ENCODE measurements at regions not wholly inside any gene's neighbourhood (a gene's known extent, or its start where the extent isn't known, plus 50 kb on each side); places are given as distances from the start of the nearest gene placed in this dataset.
"Not testable (repeated sequence)": the region's sequence is repeated elsewhere in the genome, so short reads cannot be mapped to it uniquely, and the experiment has no call there.

DNA sequence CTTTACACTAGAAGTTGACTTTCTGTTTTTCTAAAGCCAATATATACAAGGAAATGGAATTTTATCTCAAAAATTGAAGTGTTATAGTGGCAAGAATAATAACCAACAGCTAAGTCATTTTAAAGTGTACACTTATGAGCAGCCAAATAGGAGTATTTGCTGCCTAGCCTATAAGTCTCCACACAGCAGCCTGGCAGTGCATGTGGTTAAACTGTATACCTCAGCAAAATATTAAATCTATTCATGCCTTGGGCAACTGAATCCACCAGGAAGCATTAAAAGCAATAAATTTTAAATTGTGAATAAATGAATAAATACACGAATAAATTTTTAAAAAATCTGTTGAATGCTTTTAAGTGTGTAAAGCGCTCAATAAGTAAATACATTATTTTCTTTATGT lies 432.4 kb upstream of the RORB start:
- H3K27ac Mint-ChIP-seq = no peak overlapping the region
- TF ChIP-seq, protein P1, sequence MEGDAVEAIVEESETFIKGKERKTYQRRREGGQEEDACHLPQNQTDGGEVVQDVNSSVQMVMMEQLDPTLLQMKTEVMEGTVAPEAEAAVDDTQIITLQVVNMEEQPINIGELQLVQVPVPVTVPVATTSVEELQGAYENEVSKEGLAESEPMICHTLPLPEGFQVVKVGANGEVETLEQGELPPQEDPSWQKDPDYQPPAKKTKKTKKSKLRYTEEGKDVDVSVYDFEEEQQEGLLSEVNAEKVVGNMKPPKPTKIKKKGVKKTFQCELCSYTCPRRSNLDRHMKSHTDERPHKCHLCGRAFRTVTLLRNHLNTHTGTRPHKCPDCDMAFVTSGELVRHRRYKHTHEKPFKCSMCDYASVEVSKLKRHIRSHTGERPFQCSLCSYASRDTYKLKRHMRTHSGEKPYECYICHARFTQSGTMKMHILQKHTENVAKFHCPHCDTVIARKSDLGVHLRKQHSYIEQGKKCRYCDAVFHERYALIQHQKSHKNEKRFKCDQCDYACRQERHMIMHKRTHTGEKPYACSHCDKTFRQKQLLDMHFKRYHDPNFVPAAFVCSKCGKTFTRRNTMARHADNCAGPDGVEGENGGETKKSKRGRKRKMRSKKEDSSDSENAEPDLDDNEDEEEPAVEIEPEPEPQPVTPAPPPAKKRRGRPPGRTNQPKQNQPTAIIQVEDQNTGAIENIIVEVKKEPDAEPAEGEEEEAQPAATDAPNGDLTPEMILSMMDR (IDR thresholded peaks at IDR 0.05) = no peak
- H3K27me3 Mint-ChIP-seq (ENCODE audit: low read depth, poor library complexity) = no peaks in the 10 kb centered on the region
- H3K4me1 Mint-ChIP-seq = no peaks in the 10 kb centered on the region
- no peaks in the 10 kb centered on the region for H3K9me3 Mint-ChIP-seq
- H3K4me3 Mint-ChIP-seq = no peak overlapping the region
- no peak for DNase-seq
- no peaks in the 10 kb centered on the region for H3K36me3 Mint-ChIP-seq (ENCODE audit: low read depth)

DNA sequence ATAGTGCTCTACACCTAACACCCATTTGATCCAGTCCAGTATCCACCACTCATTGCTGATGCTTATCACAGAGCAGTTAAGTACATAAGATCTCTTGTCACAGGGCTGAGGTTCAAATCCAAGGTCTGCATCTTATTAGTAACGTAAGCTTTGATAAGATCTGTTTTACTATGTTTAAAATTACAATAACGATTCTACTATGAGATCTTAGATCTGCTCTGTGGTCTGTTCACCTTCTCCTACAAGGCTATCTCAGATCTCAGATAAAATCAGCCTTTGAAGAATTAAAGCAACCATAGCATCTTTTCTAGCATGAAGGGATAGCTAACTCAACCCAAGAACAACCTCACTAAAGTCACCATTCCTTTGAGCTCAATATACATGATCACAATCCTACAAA lies 431.0 kb upstream of the RORB start:
- no peaks in the 10 kb centered on the region for H3K36me3 Mint-ChIP-seq (ENCODE audit: low read depth)
- H3K4me3 Mint-ChIP-seq = no peak overlapping the region
- DNase-seq = no peak
- H3K27me3 Mint-ChIP-seq (ENCODE audit: low read depth, poor library complexity) = no peaks in the 10 kb centered on the region
- no peaks in the 10 kb centered on the region for H3K4me1 Mint-ChIP-seq
- TF ChIP-seq, protein P1 (IDR thresholded peaks at IDR 0.05) = no peak
- no peak overlapping the region for H3K27ac Mint-ChIP-seq
- H3K9me3 Mint-ChIP-seq = no peaks in the 10 kb centered on the region

DNA sequence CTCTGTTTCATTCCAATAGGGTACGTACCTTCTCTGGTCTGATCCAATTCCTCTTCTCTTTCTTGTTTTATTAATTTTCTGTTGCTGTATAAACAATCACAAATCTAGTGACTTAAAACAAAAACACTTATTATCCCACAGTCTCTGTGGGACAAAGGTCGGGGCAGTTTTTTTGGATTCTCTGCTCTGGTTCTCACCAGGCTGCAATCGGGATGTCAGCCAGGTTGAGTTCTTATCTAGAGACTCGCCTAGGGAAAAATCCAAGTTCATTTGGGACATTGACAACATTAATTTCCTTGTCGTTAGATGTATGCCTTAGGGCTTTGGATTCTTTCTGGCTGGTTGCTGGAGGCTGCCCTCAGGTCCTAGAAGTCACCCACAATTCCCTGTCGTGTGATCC lies 430.5 kb upstream of the RORB start:
- Mint-ChIP-seq H3K36me3 (ENCODE audit: low read depth) (no peaks in the 10 kb centered on the region), H3K27ac (no peak overlapping the region), H3K27me3 (ENCODE audit: low read depth, poor library complexity) (no peaks in the 10 kb centered on the region)

DNA sequence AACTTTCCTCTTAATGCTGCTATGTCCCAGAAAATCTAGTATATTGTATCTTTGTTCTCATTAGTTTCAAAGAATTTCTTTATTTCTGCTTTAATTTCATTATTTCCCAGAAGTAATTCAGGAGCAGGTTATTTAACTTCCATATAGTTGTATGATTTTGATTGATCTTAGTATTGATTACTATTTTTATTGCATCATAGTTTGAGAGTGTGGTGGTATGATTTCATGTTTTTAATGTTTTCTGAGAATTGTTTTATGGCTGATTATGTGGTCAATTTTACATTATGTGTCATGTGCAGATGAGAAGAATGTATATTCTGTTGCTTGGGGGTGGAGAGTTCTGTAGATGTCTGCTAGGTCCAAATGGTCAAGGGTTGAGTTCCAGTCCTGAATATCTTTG lies 425.6 kb upstream of the RORB start:
- Mint-ChIP-seq H3K27me3 (ENCODE audit: low read depth, poor library complexity) (no peaks in the 10 kb centered on the region), H3K27ac (no peak overlapping the region), H3K9me3 (peaks cover 24% of the 10 kb centered on the region), H3K4me1 (no peaks in the 10 kb centered on the region), H3K36me3 (ENCODE audit: low read depth) (no peaks in the 10 kb centered on the region), H3K4me3 (no peak overlapping the region)
- TF ChIP-seq, protein P1 (IDR thresholded peaks at IDR 0.05) = no peak
- DNase-seq = no peak

More for the DNA sequence above, 430.5 kb upstream of the RORB start:
- Mint-ChIP-seq H3K4me3 (no peak overlapping the region), H3K9me3 (peaks cover 2% of the 10 kb centered on the region), H3K4me1 (no peaks in the 10 kb centered on the region)
- TF ChIP-seq, protein P1 (IDR thresholded peaks at IDR 0.05) = no peak
- no peak for DNase-seq

DNA sequence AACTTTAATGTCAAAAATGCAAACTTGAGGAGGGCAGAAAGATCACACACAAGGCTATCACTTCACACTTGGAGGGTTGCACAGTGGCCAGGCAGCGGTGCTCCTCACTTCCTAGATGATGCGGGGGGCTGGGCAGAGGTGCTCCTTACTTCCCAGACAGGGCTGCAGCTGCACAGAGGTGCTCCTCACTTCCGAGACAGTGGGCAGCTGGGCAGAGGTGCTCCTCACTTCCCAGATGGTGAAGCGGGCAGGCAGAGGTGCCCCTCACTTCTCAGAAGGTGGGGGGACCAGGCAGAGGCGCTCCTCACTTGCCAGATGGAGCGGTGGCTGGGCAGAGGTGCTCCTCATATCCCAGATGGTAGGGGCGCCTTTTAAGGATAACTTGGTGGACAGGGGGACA lies 423.2 kb upstream of the RORB start:
- no peaks in the 10 kb centered on the region for H3K4me1 Mint-ChIP-seq
- H3K27ac Mint-ChIP-seq = no peak overlapping the region
- DNase-seq = no peak
- TF ChIP-seq, protein P1 (IDR thresholded peaks at IDR 0.05) = no peak
- H3K9me3 Mint-ChIP-seq = peaks cover 24% of the 10 kb centered on the region
- H3K4me3 Mint-ChIP-seq = no peak overlapping the region
- H3K27me3 Mint-ChIP-seq (ENCODE audit: low read depth, poor library complexity) = no peaks in the 10 kb centered on the region
- no peaks in the 10 kb centered on the region for H3K36me3 Mint-ChIP-seq (ENCODE audit: low read depth)

DNA sequence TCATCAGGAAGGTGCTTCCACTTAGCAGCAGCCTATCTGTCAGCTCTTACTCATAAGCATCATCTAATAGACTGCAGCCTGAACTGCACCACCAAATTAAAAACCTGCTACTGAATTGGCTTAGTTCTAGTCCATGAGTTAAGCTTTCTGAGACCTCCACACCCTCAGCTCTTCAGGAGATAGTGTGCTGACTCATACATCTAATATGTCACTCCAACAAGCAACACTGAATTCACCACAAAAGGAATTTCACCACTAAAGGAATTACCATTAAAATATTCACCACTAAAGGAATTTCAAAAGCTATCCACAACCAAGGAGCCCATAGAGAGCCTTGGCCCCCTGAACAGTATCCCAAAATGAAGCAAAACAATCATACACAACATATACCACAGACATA lies 418.5 kb upstream of the RORB start:
- DNase-seq = no peak
- Mint-ChIP-seq H3K27ac (no peak overlapping the region), H3K4me3 (no peak overlapping the region), H3K9me3 (peaks cover 9% of the 10 kb centered on the region), H3K4me1 (no peaks in the 10 kb centered on the region), H3K27me3 (ENCODE audit: low read depth, poor library complexity) (no peaks in the 10 kb centered on the region), H3K36me3 (ENCODE audit: low read depth) (no peaks in the 10 kb centered on the region)
- TF ChIP-seq, protein P1 (IDR thresholded peaks at IDR 0.05) = no peak

DNA sequence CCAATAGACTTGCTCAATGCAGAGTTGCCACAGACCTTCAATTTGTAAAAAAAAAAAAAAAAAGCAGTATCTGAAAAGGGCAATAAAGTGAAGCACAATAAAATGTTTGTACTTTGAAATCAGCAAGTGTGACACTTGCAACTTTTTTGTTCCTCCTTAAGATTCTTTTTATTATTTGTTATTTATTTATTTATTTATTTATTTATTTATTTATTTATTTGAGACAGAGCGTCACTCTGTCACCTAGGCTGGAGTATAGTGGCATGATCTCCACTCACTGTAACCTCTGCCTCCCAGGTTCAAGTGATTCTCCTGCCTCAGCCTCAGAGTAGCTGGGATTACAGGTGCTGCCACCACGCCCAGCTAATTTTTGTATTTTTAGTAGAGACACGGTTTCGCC lies 416.5 kb upstream of the RORB start:
- not testable (repeated sequence) for DNase-seq; H3K27ac Mint-ChIP-seq; H3K27me3 Mint-ChIP-seq (ENCODE audit: low read depth, poor library complexity); H3K4me1 Mint-ChIP-seq; H3K4me3 Mint-ChIP-seq; H3K36me3 Mint-ChIP-seq (ENCODE audit: low read depth)
- H3K9me3 Mint-ChIP-seq = peaks cover 10% of the 10 kb centered on the region
